Naive B cell (primary cell): ENCODE measurements at regions not wholly inside any gene's neighbourhood (a gene's known extent, or its start where the extent isn't known, plus 50 kb on each side); places are given as distances from the start of the nearest gene placed in this dataset.

Source experiments
- ATAC-seq, 2 donors: fragments of 150-1000 bp; cut with Tn5 transposase; 2 replicates each; pipeline ENCODE4 v1.10.0; 2021; ENCODE audit warnings: low read depth in 2 of 2, mild to moderate bottlenecking in 2 of 2, moderate library complexity in 2 of 2
- DNase-seq: peaks from one replicate; pipeline ENCODE4 v3.0.0; 2022
- H3K27ac Mint-ChIP-seq, 6 donors: one replicate each; pipeline ENCODE4 v1.8.0; 2020 to 2022; ENCODE audit warnings: mild to moderate bottlenecking in 6 of 6, mixed read lengths in 6 of 6, moderate library complexity in 5 of 6, inconsistent platforms in 2 of 6
- H3K27me3 Mint-ChIP-seq, 3 donors: one replicate each; pipeline ENCODE4 v1.8.0; 2021 to 2022; ENCODE audit warnings: mixed read lengths in 3 of 3, mild to moderate bottlenecking in 1 of 3
- H3K36me3 Mint-ChIP-seq, 2 donors: one replicate each; pipeline ENCODE4 v1.8.0; 2020 to 2022; ENCODE audit warnings: mixed read lengths in 2 of 2, inconsistent platforms in 1 of 2, mild to moderate bottlenecking in 1 of 2
- H3K4me1 Mint-ChIP-seq, 3 donors: one replicate each; pipeline ENCODE4 v1.8.0; 2020 to 2022; ENCODE audit warnings: mixed read lengths in 3 of 3, inconsistent platforms in 1 of 3, mild to moderate bottlenecking in 1 of 3, moderate library complexity in 1 of 3
- H3K4me3 Mint-ChIP-seq, 8 donors: one replicate each; pipeline ENCODE4 v1.8.0; 2020 to 2022; ENCODE audit warnings: mild to moderate bottlenecking in 8 of 8, mixed read lengths in 8 of 8, moderate library complexity in 8 of 8, inconsistent platforms in 2 of 8
- H3K9me3 Mint-ChIP-seq, 7 donors: one replicate each; pipeline ENCODE4 v1.8.0; 2020 to 2022; ENCODE audit warnings: mixed read lengths in 7 of 7, mild to moderate bottlenecking in 5 of 7, inconsistent platforms in 2 of 7, moderate library complexity in 1 of 7

DNA sequence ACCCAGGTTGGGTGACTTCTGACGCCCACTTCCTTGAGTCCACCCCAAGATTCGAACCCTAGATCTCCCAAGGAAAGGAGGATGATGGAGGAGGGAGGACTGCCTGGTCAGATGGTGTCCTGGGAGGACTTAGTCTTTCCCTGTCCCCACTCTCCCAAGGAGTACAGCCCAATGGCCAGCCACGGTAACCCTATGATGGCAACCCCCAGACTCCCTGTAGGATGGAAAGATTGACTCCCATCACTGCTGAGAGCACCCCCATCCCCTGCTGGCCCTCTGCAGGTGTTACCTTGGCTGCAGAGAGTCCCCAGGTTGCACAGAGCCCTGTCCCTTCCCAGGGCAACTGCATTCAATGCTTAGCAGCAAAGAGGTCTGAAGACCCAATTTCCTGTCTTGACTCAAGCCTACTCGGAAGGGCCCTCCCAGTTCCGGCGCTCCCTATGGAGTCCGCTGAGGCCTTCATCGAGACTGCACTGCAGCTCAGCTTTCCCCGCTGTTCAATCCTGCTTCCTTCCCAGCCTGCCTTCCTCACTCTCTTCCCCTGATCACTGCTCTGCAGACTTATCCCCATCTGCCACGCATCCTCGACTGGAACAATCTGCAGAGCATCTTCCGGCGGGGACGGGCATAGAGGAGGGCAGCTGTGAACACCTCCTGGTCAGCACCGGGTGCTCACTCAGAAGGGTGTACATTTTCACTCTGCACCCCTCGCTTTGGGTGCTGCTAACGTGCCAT is 50.8 kb upstream of the OCM2 start:
- H3K27ac Mint-ChIP-seq: peak overlapping the region in 2 of 6 donors; percentile 33 to 59
- H3K4me3 Mint-ChIP-seq: no peak overlapping the region
- H3K36me3 Mint-ChIP-seq: no peaks in the 10 kb centered on the region
- no peaks in the 10 kb centered on the region for H3K9me3 Mint-ChIP-seq
- ATAC-seq (no peak), DNase-seq (no peak)
- peaks cover 18 to 27% (median 23%) of the 10 kb centered on the region in 3 donors for H3K27me3 Mint-ChIP-seq
- H3K4me1 Mint-ChIP-seq: no peaks in the 10 kb centered on the region

DNA sequence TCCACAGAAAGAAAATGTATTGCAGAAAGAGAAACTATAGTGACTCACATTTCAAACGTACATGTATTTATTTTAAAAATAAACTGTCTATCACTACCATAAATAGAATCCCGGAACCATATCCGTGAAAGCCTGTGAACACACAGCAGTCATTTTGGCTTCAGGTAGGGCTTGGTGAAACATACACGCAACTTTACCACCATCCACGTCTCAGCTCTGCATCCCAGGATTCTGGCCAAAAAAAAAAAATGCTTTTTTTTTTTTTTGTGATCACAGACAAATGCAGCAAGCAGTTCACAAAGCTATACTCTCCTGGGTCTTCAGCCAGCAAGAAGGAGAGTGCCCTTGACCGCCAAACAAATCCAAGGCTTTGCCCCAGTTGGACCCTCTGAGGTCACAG is 56.8 kb upstream of the OCM2 start:
- ATAC-seq (no peak), DNase-seq (no peak)
- H3K27ac Mint-ChIP-seq: no peak overlapping the region

DNA sequence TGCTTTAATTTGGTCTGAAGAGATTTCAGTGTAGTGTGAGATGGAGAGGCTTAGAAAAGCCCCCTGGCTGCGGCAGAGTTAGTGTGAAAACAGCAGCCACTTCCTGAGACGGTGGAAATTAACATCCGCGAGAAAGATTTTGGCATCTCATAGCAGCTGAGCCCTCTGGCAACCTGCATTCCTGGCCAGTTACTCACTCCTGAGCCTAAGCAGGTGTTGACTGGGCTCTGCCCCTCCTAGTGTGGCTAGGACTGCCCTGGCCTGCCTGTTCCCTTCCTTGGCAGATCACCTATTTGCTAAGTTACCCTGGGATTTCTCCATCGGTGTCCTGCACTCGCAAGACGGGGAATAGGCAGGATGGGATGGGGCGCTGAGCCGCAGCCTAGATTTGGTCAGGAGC is 57.6 kb upstream of the LMTK2 start:
- H3K27me3 Mint-ChIP-seq: peaks cover 5 to 42% (median 16%) of the 10 kb centered on the region in 3 donors
- no peak overlapping the region for H3K4me3 Mint-ChIP-seq
- no peak for ATAC-seq
- no peak overlapping the region for H3K27ac Mint-ChIP-seq
- H3K9me3 Mint-ChIP-seq: no peaks in the 10 kb centered on the region
- H3K4me1 Mint-ChIP-seq: peaks cover 2 to 9% (median 4%) of the 10 kb centered on the region in 3 donors
- no peak for DNase-seq
- H3K36me3 Mint-ChIP-seq: no peaks in the 10 kb centered on the region

More for the DNA sequence above, 56.8 kb upstream of the OCM2 start:
- Mint-ChIP-seq H3K9me3 (no peaks in the 10 kb centered on the region), H3K27me3 (peaks cover 11 to 34% (median 11%) of the 10 kb centered on the region in 3 donors), H3K4me3 (no peak overlapping the region), H3K4me1 (peaks cover 2 to 9% (median 4%) of the 10 kb centered on the region in 3 donors), H3K36me3 (no peaks in the 10 kb centered on the region)

DNA sequence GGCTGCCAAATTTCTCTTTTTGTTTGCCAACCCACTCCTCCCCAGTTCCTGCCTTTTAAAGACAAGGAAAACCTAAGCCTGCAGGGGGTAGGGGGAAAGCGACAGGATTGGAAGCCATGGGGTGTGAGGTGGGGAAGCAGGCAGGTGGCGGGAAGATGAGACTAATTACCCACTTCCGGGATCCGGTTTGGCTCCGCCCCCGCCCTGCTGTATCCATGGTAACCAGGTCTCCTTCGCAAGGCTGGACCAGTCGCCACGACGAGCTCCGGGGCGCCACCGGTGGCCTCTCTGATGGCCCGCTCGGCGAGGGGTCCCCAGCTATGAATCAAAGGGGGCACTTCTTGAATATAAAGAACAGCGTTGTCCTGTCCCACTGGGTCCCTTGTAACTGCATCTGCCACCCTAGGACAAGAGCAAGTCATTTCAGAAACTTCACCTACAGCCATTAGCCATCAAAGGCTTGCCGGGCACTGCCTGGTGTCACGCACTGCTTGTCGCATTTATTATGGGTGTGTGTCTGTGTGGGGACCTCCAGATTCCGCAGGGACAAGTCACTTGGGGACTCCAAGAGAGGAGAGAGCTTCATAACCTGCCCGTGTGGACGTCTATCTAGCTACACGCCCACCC is 55.4 kb upstream of the LMTK2 start:
- Mint-ChIP-seq H3K4me3 (peak overlapping the region in 3 of 8 donors; percentile 12 to 44 (median 26)), H3K36me3 (no peaks in the 10 kb centered on the region), H3K4me1 (peaks cover 2 to 9% (median 4%) of the 10 kb centered on the region in 3 donors), H3K27me3 (peaks cover 15 to 53% (median 29%) of the 10 kb centered on the region in 3 donors), H3K27ac (peak overlapping the region in 1 of 6 donors; percentile 4), H3K9me3 (no peaks in the 10 kb centered on the region)
- DNase-seq: peak; percentile 2
- peak; percentile 37 to 52 for ATAC-seq

DNA sequence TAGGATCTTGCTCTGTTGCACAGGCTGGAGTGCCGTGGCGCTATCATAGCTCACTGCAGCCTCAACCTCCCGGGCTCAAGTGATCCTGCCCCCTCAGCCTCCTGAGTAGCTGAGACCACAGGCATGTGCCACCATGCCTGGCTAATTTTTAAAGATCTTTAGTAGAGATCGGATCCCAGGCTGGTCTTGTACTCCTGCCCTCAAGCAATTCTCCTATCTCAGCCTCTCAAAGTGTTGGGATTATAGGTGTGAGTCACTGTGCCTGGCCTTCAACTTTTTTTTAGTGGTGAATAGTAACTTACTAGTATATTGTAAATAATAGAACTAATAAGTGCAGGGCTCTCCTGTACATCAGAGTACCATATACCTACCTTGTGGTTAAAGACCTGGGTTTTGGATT is 52.1 kb upstream of the LMTK2 start:
- DNase-seq (no peak), ATAC-seq (no peak)
- peaks cover 2 to 9% (median 4%) of the 10 kb centered on the region in 3 donors for H3K4me1 Mint-ChIP-seq
- no peak overlapping the region for H3K27ac Mint-ChIP-seq
- no peaks in the 10 kb centered on the region for H3K36me3 Mint-ChIP-seq
- no peak overlapping the region for H3K4me3 Mint-ChIP-seq
- peaks cover 0 to 3% (median 1%) of the 10 kb centered on the region in 7 donors for H3K9me3 Mint-ChIP-seq
- H3K27me3 Mint-ChIP-seq: peaks cover 28 to 66% (median 58%) of the 10 kb centered on the region in 3 donors

DNA sequence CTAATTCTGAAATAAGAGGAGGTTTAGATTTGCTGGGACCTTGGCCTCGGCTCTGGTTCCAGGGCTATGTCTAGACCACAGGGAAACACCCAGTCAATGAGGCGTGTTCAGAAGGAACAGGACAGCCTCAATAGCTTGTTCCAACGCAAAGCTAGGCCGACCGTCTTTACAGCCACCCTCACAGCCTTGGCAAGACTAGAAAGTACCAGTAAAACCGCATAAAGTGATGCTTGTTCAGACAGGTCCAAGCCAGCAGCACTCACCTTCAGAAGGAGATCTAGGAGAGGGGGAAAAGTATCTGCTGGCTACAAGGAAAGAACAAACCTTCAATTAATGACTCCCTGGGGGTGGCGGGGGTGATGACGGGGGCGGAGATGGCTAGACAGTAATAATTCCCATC is 50.1 kb upstream of the LMTK2 start:
- peaks cover 29 to 54% (median 51%) of the 10 kb centered on the region in 3 donors for H3K27me3 Mint-ChIP-seq
- H3K27ac Mint-ChIP-seq: no peak overlapping the region
- no peaks in the 10 kb centered on the region for H3K36me3 Mint-ChIP-seq
- peaks cover 0 to 3% (median 1%) of the 10 kb centered on the region in 7 donors for H3K9me3 Mint-ChIP-seq
- ATAC-seq (no peak), DNase-seq (no peak)
- H3K4me1 Mint-ChIP-seq: peaks cover 0 to 1% (median 0%) of the 10 kb centered on the region in 3 donors
- H3K4me3 Mint-ChIP-seq: no peak overlapping the region
